T47D (cell line): ENCODE measurements at regions not wholly inside any gene's neighbourhood (a gene's known extent, or its start where the extent isn't known, plus 50 kb on each side); places are given as distances from the start of the nearest gene placed in this dataset.

Experiments
- DNase-seq, 2 experiments: peaks; one replicate each; pipeline versions ENCODE4 v3.0.0 to v3.0.0-alpha.2; 2011 to 2012; ENCODE audit warnings: low read depth in 1 of 2, low spot score in 1 of 2
- JUND ChIP-seq: IDR thresholded peaks from 2 replicates; pipeline ENCODE4 v1.6.1; 2012; ENCODE audit warnings: low read depth
- in situ Hi-C: cut with HindIII; loops from 2 replicates; pipeline ENCODE4 v1.10.0; 2016; ENCODE audit warnings: low sequenced_read_pairs, low pct_unique_long_range_greater_than_20kb

DNA sequence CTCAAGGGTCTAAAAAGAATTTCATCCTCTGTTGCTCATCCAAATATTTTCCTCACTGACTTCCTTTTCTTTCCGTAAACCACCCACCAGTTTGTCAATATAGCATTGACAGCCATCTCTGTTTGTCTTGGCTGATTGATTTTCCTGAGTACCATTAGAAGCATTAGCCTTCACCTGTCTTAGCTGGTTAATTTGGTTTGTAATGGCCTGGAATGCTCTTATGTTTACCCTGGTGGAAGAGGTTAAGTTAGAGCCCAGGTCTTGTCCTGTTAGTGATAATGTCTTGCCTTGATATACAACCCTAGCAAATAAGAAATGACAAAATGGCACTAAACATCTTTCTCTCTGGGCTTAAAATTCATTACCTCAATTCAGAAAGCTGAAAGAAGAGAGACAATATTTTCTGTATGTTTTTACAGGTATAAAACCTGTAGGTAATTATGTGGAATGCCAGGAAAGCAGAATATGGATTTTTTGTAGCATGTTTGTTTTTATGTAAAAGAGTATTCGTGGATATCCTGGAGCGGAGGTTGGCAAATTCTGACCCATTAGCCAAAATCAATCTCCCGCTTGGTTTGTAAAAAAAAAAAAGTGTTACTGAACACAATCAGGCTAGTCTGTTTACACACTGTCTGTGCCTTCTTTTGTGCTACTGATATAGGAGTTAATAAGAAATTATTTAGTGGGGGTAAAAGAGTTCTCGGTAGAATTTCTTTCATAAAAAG lies 224.4 kb upstream of the DAAM1 start:
- in situ Hi-C loops = no loop called here
- TF ChIP-seq JUND = no peak
- no peak for DNase-seq

DNA sequence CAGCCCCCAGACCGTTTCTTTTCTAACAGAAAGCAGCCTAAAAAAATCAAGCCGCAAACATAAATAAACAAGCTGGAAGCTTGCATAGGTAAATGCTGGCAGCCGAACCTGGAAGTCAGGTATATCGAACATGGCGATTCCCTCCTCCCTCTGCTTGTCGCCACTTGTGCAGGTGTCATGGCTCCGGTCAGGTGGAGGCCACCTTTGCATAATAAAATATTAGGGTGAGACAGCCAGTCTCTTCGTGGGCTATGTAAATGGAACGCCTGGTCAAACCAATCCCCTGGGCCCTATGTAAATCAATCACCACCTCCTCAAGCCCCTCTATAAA lies 223.9 kb upstream of the DAAM1 start:
- in situ Hi-C loops = no loop called here
- no peak for DNase-seq
- TF ChIP-seq JUND = no peak

DNA sequence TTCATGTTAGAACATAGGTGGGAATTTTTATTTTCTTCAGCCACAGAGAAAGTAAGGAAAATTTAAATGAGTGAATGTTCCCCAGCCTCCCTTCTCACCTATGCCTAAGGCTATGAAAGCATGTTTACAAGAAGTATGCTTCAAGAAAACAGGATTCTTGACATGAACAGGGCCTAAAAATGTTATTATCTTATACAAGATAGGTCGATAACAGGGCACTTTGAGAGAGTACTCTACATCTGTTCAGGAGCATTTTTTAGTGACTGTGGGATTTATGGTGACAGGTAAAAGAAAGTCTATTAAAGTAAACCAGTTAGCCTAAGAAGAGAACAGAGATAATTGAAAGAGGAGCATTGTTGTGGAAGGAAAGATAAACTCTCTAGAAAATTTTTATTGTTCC lies 222.9 kb upstream of the DAAM1 start:
- no peak for TF ChIP-seq JUND
- in situ Hi-C loops = no loop called here
- DNase-seq = no peak

DNA sequence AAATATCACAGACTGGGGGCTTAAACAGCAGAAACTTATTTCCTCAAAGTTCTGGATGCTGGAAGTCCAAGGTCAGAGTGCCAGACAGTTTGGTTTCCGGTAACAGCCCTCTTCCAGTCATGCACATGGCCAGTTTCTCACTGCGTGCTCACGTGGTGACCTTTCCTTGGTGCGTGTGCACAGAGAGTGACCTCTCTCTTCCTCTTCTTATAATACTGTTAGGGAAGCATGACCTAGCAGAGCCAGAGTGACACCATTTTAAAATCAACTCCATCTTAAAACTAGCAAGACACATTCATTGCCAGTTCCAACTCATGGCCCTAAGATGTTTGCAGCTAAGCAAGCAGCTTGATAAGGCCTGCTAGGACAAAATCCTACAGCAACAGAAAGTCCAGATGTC lies 221.5 kb upstream of the DAAM1 start:
- no peak for TF ChIP-seq JUND
- in situ Hi-C loops = no loop called here
- DNase-seq = no peak

DNA sequence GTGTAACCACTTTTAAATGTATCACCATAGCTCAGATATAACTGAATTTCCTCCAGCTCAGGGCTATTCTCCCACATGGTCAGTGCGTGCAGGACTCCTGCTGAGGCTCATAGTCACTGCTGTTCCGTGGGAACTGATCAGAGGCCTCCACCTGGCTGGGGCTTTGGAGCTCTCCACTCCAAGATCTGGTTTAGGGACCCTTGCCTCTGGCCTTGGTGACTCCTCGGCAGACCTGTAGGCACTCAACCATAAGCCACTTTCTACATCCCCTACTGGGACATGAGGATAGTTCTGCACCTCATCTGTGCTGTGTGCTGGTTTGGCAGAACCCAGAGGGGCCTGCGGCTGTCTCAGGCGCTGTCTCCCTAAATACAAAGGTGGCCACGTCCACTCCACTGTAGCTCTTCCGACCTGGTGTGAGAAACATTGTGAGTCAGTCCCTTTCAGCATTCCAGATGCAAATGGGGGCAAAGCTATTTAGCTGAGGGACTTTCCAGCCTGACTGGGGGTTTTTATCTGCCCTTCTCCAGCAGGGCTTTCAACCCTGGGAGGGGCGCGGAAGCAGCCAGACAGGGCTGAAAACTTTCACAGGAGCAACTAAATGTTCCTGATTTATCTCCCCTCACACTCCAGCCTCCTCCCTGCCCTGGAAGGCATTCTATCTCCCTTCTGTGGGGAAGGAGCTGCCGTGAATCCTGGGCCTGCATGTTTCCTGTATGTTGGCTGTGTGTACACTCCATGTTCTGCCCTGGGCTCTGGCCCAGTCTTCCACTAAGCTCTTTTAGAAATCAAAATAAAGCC lies 218.3 kb upstream of the DAAM1 start:
- TF ChIP-seq JUND = no peak
- DNase-seq = no peak
- in situ Hi-C loops = no loop called here

DNA sequence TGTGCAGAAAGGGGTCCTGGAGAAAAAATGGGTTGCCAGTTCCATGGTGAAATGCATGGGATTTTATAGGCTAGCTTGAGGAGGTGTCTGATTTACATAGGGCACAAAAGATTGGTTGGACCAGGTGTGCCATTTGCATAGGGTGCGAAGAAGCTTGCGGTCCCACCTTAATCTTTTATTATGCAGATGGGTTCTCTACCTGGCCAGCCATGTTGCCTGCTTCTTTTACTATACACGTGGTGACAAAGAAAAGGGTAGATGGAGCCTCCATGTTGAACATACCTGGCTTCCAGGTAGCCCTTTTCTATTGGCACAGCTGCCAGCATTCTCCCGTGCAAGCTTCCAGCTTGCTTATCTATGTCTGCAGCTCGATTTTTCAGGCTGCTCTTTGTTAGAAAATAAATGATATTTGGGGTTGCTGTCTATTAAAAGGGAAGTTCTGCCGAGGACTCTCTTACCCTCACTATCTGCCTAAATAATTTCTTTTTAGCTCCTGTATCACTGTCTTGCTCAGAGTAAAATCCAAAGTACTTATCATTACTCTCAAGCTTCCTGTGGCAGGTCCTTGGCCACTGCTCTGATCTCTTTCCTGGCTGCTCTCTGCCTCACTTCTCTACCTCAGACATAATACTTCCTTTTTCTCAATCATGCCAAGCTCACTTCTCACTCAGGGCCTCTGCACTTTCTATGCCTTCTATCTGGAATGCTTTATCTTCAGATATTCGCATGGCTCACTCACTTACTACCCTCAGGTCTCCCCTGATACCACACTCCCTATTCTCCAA lies 216.0 kb upstream of the DAAM1 start:
- no peak for DNase-seq
- TF ChIP-seq JUND = no peak
- in situ Hi-C loops = no loop called here

DNA sequence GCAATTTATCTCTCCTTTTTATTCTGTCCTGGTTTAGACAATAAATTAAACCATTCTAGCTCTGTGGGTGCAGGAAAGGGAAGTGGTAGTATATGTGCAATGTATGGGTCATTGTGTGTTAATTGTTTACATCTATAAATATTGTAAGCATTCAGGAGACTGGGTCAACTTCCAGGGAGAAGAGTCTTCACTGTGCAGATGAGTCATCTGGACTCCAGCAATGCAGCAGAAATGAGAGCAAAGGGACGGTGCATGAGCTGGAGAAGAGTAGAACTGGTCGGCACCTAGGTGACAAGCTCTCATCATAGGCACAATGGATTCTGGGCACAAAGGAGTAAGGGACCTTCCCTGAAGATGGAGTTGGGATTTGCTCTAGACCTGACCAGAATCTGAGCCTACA lies 211.1 kb upstream of the DAAM1 start:
- in situ Hi-C loops = no loop called here
- no peak for TF ChIP-seq JUND
- DNase-seq = no peak

DNA sequence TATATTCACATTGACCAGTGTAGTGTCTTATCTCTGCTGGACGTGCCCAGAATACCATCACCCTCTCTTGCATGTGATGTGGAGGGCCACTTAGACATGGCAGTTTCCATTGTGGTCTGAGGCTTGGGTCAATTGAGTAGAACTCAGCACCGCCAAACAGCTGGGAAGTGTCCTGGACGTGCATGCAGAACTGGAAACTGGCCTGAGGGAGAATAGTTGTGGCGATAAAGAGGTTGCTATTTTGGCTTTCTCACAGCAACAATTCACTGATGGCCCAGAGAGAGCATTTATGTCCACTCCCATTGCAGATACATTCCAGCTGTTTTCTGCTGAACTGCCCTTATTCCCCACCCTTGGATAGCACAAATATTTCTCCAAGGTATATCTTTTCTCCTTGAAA lies 210.1 kb upstream of the DAAM1 start:
- no peak for TF ChIP-seq JUND
- in situ Hi-C loops = no loop called here
- DNase-seq = no peak

DNA sequence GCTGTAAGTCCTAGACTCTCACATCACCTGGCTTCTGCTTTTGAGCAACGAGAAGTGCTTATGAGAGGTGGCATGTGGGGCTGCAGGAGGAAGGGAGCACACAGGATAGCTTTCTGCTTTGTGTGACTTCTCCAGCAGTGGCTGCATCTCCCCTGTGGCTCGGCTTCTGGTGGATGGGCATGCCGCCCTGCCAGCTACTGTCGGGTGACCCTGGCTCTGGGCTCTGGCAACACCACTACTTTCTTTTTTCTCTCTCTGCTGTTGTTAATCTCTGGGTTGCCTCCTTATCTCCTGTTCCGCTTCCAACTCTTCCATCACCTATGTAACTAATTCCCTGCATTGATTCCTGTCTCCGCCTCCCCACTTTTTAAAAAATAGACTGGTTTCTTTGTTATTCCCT lies 209.1 kb upstream of the DAAM1 start:
- DNase-seq = no peak
- in situ Hi-C loops = no loop called here
- TF ChIP-seq JUND = no peak

DNA sequence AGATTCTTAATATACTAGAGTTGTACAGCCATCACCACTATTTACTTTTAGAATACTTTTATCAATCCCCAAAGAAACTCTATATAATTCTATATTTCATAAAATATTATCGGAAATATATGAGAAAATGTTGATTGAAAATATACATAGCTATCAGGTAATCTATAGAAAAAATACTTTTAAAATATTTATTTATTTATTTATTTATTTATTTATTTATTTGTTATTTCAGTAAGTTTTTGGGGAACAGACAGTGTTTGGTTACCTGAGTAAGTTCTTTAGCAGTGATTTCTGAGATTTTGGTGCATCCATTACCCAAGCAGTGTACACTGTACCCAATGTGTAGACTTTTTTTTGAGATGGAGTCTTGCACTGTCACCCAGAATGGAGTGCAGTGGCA lies 206.6 kb upstream of the DAAM1 start:
- no peak for TF ChIP-seq JUND
- in situ Hi-C loops = no loop called here
- DNase-seq = no peak

DNA sequence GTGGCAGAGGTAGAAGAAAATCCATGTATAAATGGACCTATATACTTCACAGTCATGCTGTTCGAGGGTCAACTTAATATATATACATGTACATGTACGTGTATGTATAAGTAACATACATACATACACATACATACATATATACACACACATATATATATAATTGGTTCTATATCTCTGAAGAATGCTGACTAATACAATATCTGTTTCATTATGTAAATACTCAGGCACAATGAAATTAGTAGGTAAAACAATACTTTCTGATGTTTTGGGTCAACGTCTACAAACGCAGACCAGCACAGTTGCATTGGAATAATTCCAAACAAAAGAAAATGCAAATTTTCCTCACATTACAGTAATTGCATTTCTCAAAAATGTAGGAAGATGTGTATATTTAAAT lies 202.7 kb upstream of the DAAM1 start:
- no peak for DNase-seq
- in situ Hi-C loops = no loop called here
- no peak for TF ChIP-seq JUND

DNA sequence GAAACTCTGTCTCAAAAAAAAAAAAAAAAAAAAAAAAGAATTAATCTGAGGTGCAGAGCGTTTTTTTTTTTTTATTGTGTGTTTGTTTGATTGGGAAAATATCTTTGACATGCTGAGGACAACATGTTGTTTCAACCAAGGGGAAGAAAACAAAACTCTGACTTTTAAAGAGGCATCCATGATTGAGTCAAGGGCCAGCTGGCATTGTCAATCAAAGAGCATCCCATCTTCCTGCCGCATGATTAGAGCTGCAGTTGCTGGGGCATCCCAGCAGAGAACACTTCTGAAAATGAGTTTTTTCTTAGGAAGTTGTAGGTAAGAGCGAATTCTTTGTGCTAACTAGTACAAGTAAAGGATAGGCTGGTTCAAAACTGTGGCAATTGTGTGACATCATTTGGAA lies 200.9 kb upstream of the DAAM1 start:
- in situ Hi-C loops = no loop called here
- no peak for DNase-seq
- no peak for TF ChIP-seq JUND

DNA sequence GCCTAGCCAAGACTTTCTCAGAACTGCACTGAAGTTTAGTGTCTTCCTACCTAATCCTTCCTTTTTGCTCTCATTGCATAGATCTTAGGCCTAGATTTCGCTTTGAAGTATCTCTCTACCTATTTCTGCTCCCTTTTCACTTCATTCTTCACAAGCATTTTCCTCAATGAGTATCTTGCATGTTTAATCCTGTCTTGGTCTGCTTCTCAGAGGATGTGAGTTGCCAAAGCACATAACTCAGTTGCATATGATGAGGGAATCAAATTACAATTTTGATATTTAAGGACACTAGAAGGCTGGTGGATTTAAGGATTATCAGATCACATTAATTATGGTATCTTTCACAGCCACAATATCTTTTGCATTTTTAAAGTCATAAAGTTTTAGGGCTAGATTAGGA lies 195.5 kb upstream of the DAAM1 start:
- in situ Hi-C loops = no loop called here
- no peak for DNase-seq

More for the DNA sequence above, 195.5 kb upstream of the DAAM1 start:
- no peak for TF ChIP-seq JUND
